HG03159 (cell line): ENCODE measurements at regions not wholly inside any gene's neighbourhood (a gene's known extent, or its start where the extent isn't known, plus 50 kb on each side); places are given as distances from the start of the nearest gene placed in this dataset.
"Not testable (repeated sequence)": the region's sequence is repeated elsewhere in the genome, so short reads cannot be mapped to it uniquely, and the experiment has no call there.

Experiments used
- ATAC-seq: cut with Tn5 transposase; IDR thresholded peaks from one replicate; pipeline ENCODE4 v1.9.1; 2021; ENCODE audit warnings: mild to moderate bottlenecking, moderate library complexity; ENCODE audit not compliant: unreplicated experiment

DNA sequence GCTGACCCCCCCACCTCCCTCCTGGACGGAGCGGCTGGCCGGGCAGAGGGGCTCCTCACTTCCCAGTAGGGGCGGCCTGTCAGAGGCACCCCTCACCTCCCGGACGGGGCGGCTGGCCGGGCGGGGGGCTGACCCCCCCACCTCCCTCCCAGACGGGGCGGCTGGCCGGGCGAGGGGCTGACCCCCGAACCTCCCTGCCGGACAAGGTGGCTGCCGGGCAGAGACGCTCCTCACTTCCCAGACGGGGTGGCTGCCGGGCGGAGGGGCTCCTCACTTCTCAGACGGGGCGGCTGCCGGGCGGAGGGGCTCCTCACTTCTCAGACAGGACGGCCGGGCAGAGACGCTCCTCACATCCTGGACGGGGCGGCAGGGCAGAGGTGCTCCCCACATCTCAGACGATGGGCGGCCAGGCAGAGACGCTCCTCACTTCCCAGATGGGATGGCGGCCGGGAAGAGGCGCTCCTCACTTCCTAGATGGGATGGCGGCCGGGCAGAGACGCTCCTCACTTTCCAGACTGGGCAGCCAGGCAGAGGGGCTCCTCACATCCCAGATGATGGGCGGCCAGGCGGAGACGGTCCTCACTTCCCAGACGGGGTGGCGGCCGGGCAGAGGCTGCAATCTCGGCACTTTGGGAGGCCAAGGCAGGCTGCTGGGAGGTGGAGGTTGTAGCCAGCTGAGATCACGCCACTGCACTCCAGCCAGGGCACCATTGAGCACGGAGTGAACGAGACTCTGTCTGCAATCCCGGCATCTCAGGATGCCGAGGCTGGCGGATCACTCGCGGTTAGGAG lies 66.2 kb upstream of the PAPPA2 start:
- not testable (repeated sequence) for ATAC-seq

DNA sequence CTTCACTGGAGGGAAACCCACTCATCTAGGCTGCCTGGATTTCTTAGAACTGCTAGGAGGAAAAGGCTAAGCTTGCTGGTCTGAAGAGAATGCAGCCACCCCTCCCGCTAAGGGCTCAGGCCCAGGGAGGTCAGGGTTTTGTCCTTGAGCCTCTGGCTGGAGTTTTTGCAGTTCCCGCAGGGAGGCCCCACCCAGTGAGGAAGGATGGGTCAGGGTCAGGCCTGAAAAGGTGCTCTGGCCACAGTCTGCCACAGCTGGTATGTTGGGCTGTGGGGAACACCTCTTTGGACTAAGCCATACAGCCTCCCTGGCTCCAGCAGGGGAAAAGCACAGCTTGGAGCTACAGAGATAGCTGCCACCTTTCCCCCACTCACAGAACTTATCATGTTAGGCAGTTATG lies 71.4 kb upstream of the PAPPA2 start:
- ATAC-seq: no peak

GRCh38 chr1:176384841-176385240 lies 78.1 kb upstream of the PAPPA2 start:
- ATAC-seq: no peak

GRCh38 chr1:176382163-176382562 lies 80.8 kb upstream of the PAPPA2 start:
- no peak for ATAC-seq

GRCh38 chr1:176379626-176380339 lies 83.2 kb upstream of the PAPPA2 start:
- no peak for ATAC-seq

DNA sequence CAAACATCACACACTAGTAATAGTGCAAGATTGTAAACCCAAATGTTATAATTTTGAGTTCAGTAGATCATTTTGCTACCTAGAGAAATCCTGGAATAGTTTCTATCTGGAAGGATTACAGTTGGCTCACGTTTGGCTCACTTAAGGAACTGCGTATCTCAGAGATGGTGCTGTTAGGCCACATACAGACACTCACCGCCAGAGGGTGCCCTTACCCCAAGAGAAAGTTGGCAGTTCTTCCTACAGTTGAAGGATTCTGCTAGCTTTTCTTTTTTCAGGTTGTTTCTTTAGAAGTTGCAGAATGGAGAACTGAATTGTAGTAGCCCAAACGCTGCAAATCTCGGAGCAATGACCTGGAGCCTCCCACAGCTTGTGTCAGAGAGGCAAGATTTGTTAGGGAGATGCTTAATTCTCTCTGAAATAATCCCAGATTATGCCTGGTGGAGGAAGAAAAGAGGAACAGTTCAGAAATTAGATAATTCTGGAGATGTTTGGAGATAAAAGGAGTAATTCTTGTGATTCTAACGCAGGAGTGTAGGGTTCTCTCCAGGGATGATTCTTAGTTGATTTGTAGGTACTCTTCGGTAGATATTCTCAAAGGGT lies 87.9 kb upstream of the PAPPA2 start:
- peak; percentile 96 for ATAC-seq

DNA sequence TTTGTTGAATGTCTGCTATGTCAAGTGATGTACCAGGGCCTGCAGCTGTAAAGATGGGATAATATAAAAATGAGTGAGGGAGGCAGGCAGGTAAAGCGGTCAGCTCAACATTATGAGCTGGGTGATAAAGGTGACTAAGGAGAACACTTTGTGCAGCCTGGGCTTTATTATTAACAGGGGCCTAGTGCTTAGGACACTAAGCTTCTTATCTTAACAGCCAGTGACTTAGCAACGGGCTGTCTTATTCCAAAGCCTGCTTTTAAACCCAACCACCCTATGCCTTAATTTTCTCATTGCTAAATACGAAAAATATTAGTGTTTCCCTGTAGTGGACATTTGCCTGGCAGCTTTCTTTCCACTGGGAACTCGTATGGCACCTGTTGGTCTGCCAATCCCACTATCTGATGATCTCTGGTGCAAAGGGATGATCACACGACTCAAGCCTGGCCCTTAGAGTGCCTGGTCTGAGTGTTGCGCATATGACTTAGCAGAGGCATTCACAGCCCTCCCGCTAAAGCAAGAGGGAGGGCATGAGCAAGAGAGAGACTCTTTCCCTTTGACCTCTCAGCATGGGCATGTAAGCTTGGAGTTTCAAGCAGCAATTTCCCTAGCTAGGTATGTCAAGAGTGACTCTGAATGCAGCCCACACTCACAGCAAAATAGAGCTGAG lies 98.6 kb upstream of the PAPPA2 start:
- no peak for ATAC-seq

DNA sequence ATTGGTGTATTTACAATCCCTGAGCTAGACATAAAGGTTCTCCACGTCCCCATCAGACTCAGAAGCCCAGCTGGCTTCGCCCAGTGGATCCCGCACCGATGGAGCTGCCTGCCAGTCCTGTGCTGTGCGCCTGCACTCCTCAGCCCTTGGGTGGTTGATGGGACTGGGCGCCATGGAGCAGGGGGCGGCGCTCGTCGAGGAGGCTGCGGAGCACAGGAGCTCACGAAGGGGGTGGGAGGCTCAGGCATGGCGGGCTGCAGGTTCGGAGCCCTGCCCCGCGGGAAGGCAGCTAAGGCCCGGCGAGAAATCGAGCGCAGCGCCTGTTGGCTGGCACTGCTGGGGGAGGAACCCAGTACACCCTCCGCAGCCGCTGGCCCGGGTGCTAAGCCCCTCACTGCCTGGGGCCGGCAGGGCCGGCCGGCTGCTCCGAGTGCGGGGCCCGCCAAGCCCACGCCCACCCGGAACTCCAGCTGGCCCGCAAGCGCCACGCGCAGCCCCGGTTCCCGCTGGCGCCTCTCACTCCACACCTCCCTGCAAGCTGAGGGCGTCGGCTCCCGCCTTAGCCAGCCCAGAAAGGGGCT lies 113.8 kb upstream of the PAPPA2 start:
- not testable (repeated sequence) for ATAC-seq

- no peak for ATAC-seq
Observed at GRCh38 chr1:176341656-176342055, 121.3 kb upstream of the PAPPA2 start.

DNA sequence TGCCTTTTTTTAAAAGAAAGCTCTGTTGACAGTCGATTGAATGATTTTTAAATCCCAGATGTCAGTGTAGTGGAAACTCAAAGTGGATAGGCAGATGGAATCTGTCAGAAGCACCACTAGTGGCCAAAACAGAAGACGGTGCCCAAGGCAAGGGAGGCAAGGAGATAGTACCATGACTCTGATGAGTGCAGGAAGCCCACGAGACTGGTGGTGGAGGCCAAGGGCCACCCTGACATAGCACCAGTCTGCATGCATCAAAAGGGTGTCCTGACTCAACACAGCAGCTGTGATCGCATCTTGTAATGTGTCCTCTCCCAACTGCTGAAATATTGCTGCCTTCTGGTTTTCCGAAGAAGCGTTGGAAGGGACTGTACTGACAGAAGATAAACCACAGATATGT lies 124.1 kb upstream of the PAPPA2 start:
- no peak for ATAC-seq

DNA sequence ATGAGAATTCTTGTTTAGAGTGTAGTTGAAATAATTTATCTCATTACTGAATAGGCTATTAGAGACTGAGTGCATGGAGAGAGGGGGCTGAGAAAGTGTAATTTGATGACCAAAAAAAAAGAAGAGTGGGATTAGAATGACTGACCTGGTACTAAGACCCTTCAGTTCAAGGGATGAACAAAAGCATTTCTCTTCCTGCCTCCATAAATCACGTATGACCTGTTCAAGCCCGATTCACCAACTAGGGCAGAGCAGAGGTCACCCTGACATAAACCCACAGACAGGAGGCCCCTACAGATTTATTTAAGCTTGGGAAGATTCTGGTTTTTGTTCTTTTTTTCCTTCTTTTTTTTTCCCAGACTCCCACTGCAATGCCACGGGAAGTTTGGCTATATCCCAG lies 123.7 kb upstream of the COP1 start:
- ATAC-seq: no peak

DNA sequence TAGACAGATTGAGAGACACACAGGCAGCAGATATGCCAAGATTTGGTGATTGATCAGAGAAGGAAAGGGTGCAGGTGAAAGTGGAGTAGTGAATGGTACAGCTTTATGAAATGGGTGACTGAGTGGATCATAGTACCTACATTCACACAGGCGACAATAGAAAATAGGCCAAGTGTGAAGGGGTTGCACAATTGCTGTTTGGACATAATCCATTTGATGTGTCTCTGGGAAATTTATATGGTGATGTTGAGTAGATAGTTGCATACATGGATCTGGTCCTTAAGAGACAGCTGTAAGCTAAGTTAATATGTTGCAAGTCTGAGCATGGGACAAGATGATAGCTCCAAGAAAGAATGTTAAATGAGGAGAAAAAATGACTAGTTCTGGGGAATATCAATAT lies 118.6 kb upstream of the COP1 start:
- ATAC-seq: no peak

GRCh38 chr1:176323472-176323871 lies 116.4 kb upstream of the COP1 start:
- ATAC-seq: no peak

- peak; percentile 93 for ATAC-seq
Observed at GRCh38 chr1:176315519-176316220, 108.6 kb upstream of the COP1 start.

DNA sequence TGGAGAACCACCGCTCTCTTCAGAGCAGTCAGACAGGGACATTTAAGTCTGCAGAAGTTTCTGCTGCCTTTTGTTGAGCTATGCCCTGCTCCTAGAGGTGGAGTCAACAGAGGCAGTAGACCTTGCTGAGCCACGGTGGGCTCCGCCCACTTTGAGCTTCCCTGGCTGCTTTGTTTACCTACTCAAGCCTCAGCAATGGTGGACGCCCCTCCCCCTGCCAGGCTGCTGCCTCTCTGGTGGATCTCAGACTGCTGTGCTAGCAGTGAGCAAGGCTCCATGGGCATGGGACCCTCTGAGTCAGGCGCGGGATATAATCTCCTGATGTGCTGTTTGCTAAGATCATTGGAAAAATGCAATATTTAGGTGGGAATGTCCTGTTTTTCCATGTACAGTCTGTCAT lies 89.5 kb upstream of the COP1 start:
- not testable (repeated sequence) for ATAC-seq

GRCh38 chr1:176285996-176286395 lies 78.9 kb upstream of the COP1 start:
- no peak for ATAC-seq

- ATAC-seq: no peak
Observed at GRCh38 chr1:176271572-176271971, 64.5 kb upstream of the COP1 start.
